HepG2 (cell line): ENCODE measurements at regions not wholly inside any gene's neighbourhood (a gene's known extent, or its start where the extent isn't known, plus 50 kb on each side); places are given as distances from the start of the nearest gene placed in this dataset.

Experiments used
- CHD2 ChIP-seq: IDR thresholded peaks from 2 replicates; pipeline ENCODE4 v1.6.1; 2011; ENCODE audit warnings: low read depth, low read length, improper control_type of control experiment
- CTCF ChIP-seq: sonication (generic); formaldehyde crosslinking; IDR thresholded peaks from 2 replicates; pipeline ENCODE4 v1.5.0; 2020; ENCODE audit warnings: mild to moderate bottlenecking, missing genetic modification reagents, moderate library complexity
- E2F1 ChIP-seq: sonication (generic); formaldehyde crosslinking; IDR thresholded peaks from 2 replicates; pipeline ENCODE4 v1.5.0; 2020; ENCODE audit warnings: missing genetic modification reagents
- RBM39 ChIP-seq: fragments of 200-400 bp; formaldehyde crosslinking; IDR thresholded peaks from one replicate; pipeline ENCODE4 v1.6.1; 2018; ENCODE audit warnings: antibody characterized with exemption, mild to moderate bottlenecking, low read depth, low read length; ENCODE audit not compliant: poor library complexity, severe bottlenecking

- TF ChIP-seq E2F1, result no peak
- no peak for TF ChIP-seq CTCF (CRISPR knock-in tag)
- TF ChIP-seq RBM39, result no peak
- TF ChIP-seq CHD2, result no peak
Observed at GRCh38 chr6:118371955-118372354, 176.1 kb upstream of the PLN start.
